ENCODE measurements at regions not wholly inside any gene's neighbourhood (a gene's known extent, or its start where the extent isn't known, plus 50 kb on each side); places are given as distances from the start of the nearest gene placed in this dataset.

DNA sequence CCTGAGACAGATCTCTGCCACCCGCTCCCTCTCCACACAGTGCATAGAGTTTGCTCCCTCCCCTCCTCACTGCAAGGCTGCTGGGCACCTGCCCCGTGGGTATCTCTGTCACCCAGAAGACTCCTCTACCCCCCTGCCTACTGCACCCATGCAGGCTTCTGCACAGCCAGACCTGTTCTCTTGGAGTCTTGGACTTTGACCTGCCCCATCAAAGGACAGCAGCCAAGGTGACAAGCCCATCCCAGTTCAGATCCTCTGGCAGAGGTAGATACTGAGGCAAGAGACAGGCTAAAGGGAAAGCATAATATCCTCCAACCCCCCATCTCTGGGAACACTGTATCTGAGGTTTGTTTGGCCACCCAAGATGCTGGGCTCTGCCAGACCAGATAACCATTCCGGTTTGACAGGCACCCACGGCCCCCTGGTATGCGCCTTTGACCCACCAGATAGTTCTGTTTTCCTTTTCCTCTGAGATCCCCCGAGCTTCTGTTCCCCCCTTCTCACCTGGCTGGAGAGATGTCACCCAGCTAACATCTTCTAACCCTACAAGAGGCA is 239.6 kb downstream of the SOX9 start:
- POLR2A ChIA-PET: no interaction called here
- CTCF ChIA-PET: no interaction called here

DNA sequence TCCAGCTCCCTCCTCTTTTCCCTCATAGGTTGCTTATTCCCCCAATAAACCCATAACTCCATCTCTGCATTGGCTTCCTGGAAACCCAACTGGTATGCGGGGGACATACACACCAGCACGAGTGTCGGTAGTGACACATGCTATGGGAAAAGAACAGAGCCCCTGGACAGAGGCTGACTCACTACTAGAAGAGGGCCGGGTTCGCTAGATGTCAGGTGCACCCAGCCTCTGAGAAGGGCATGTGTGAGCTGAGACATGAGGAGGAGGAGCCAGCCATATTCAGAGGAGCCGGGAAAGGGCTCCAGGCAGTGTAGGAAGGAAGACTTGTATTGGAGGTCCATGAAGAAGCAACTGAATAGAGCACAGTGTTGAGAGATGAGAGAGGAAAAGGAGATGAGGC is 241.1 kb downstream of the SOX9 start:
- ChIA-PET CTCF (interaction anchor here (0.9 to 1.2 kb wide), 2 partner anchors 15 to 178 kb away, joined by 3 to 4 read pairs; no protein-coding TSS in a partner anchor), POLR2A (no interaction called here)
- no peak for DNase-seq (ENCODE audit: low read depth, low spot score)
- TF ChIP-seq, protein P1, sequence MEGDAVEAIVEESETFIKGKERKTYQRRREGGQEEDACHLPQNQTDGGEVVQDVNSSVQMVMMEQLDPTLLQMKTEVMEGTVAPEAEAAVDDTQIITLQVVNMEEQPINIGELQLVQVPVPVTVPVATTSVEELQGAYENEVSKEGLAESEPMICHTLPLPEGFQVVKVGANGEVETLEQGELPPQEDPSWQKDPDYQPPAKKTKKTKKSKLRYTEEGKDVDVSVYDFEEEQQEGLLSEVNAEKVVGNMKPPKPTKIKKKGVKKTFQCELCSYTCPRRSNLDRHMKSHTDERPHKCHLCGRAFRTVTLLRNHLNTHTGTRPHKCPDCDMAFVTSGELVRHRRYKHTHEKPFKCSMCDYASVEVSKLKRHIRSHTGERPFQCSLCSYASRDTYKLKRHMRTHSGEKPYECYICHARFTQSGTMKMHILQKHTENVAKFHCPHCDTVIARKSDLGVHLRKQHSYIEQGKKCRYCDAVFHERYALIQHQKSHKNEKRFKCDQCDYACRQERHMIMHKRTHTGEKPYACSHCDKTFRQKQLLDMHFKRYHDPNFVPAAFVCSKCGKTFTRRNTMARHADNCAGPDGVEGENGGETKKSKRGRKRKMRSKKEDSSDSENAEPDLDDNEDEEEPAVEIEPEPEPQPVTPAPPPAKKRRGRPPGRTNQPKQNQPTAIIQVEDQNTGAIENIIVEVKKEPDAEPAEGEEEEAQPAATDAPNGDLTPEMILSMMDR (IDR thresholded peaks at IDR 0.05; ENCODE audit: insufficient read depth, low read length, missing control alignments): no peak
- H3K4me3 ChIP-seq (ENCODE audit: low read depth, low read length): no peak overlapping the region

More for the DNA sequence above, 239.6 kb downstream of the SOX9 start:
- no peak for DNase-seq (ENCODE audit: low read depth, low spot score)
- no peak overlapping the region for H3K4me3 ChIP-seq (ENCODE audit: low read depth, low read length)
- TF ChIP-seq, protein P1 (IDR thresholded peaks at IDR 0.05; ENCODE audit: insufficient read depth, low read length, missing control alignments): no peak

DNA sequence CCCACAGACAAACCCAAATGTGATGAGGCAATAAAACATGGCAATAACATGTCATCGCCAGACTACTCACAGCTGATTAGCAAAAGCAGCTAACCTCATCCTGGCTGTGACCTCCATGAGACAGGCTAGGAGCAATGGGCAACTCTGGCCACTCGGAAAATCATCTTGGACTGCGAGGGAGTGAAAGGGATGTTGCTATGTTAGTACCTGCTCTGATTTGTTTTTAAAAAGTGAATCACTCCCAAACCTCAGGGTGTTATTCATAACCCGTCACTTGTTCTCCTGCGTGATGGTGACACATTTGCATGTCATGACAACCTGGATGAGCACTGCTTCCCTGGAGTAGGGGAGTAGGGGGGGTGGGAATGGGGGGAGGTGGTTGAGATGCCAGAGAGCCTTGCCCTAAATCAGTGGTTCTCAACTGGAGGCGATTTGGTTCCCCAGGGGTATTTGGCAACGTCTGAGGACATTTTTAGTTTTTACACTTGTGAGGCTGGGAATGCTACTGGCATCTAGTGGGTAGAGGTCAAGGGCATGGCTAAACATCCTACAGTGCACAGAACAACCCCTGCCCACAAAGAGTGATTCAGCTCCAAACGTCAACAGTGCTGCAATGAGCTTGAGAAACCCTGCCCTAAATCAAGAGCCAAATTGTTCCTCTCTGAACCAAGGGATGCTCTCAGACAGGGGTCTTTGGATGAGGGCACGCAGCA is 241.7 kb downstream of the SOX9 start:
- DNase-seq (ENCODE audit: low read depth, low spot score): no peak
- POLR2A ChIA-PET: interaction anchor here (1.0 to 1.1 kb wide), 2 partner anchors 9 to 24 kb away, joined by 3 to 6 read pairs; no protein-coding TSS in a partner anchor
- TF ChIP-seq, protein P1 (IDR thresholded peaks at IDR 0.05; ENCODE audit: insufficient read depth, low read length, missing control alignments): no peak
- CTCF ChIA-PET: no interaction called here
- no peak overlapping the region for H3K4me3 ChIP-seq (ENCODE audit: low read depth, low read length)

DNA sequence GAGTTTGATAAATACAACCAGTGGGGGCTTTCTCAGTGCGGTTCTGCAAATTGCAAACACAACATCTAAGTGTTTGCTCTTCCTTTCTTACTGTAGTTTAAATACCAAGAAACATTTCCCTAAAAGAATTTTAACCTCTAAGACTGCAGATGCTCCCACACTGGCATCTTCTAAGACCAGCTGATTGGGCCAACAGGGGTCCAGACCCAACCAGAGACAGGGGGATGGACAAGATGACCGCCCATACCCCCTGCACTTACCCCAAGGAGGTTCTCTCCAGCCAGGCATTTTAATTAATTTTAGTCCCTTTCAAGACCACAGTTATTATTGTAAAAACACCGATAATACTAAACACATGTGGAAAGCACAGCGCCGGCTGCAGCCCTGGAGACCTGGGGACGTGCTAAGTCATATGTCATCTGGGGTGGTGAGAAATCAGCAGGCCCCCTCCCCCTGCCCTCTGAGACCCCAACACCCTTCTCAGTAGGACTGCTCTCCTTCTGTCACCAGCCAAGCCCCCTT is 242.3 kb downstream of the SOX9 start:
- TF ChIP-seq, protein P1 (IDR thresholded peaks at IDR 0.05; ENCODE audit: insufficient read depth, low read length, missing control alignments): no peak
- POLR2A ChIA-PET: interaction anchor here (1.0 to 1.1 kb wide), 2 partner anchors 9 to 24 kb away, joined by 3 to 6 read pairs; no protein-coding TSS in a partner anchor
- CTCF ChIA-PET: no interaction called here
- H3K4me3 ChIP-seq (ENCODE audit: low read depth, low read length): no peak overlapping the region
- no peak for DNase-seq (ENCODE audit: low read depth, low spot score)

DNA sequence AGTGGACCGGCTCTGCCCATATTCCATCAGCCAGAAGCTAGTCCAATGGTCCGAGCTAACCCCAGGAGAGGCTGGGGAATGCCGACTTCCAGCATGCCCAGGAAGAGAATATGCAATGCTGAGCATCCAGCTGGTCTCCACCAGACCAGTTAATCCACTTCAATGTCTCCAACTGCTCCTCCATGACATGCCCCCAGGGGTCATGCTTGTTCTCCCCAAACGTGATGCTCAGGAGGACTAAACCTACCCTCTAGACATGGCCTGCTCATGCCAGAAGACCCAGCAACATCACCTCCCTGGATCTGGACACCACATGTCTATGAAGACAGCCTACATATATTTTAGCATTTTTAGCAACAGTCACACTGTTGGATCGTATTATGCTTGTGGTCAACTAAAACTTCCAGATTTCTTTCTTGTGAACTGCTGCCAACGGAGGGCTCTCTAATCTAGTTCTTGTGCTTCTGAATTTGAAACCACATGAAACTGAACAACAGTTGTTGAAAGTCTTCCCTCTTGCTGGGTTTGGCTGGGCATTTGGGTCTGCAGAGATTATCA is 245.1 kb downstream of the SOX9 start:
- DNase-seq (ENCODE audit: low read depth, low spot score): no peak
- ChIA-PET POLR2A (no interaction called here), CTCF (no interaction called here)
- TF ChIP-seq, protein P1 (IDR thresholded peaks at IDR 0.05; ENCODE audit: insufficient read depth, low read length, missing control alignments): no peak
- no peak overlapping the region for H3K4me3 ChIP-seq (ENCODE audit: low read depth, low read length)

DNA sequence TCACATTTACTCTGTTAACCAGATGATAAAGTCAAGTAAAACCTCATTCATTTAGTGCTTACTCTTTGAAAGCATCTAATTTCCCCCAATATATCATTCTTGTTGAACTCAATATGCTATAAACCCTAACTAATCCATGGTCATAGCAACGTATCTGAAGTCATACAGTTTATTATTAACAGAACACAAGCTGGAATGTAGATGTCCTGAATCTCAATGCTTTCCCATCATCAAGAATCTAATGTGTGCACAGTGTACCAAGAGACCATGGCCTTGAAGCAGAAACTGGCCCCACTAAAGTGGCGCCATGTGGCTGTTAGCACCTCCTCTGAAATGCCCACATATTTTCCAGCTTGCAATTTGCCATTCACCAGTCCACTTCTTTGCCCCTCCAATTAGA is 245.8 kb downstream of the SOX9 start:
- POLR2A ChIA-PET: no interaction called here
- no peak overlapping the region for H3K4me3 ChIP-seq (ENCODE audit: low read depth, low read length)
- CTCF ChIA-PET: interaction anchor here (0.9 to 1.3 kb wide), 2 partner anchors 25 to 193 kb away, joined by 3 to 4 read pairs; no protein-coding TSS in a partner anchor
- DNase-seq (ENCODE audit: low read depth, low spot score): no peak
- TF ChIP-seq, protein P1 (IDR thresholded peaks at IDR 0.05; ENCODE audit: insufficient read depth, low read length, missing control alignments): no peak
